Right atrium auricular region (tissue), 2 donors: ENCODE measurements at regions not wholly inside any gene's neighbourhood (a gene's known extent, or its start where the extent isn't known, plus 50 kb on each side); places are given as distances from the start of the nearest gene placed in this dataset.

Source experiments
- DNase-seq: peaks from one replicate; pipeline ENCODE4 v3.0.0-alpha.2; 2019; ENCODE audit warnings: low spot score
- H3K27ac ChIP-seq, 2 donors: fragments of 200-600 bp; sonication (generic); 1 replicate in 1 of 2; 2 replicates in 1 of 2; pipeline ENCODE4 v1.5.1; 2016 to 2019
- H3K27me3 ChIP-seq, 2 donors: fragments of 200-600 bp; sonication (generic); one replicate each; pipeline versions ENCODE4 v1.5.1 to v1.6.0; 2017 to 2019
- H3K36me3 ChIP-seq: fragments of 200-600 bp; sonication (generic); one replicate; pipeline ENCODE4 v1.5.1; 2016
- H3K4me1 ChIP-seq, 2 donors: fragments of 200-600 bp; sonication (generic); one replicate each; pipeline versions ENCODE4 v1.5.1 to v1.6.0; 2017 to 2019
- H3K4me3 ChIP-seq, 2 donors: fragments of 200-600 bp; sonication (generic); 1 replicate in 1 of 2; 2 replicates in 1 of 2; pipeline ENCODE4 v1.5.1; 2017 to 2019; ENCODE audit warnings: mild to moderate bottlenecking in 1 of 2, moderate library complexity in 1 of 2
- H3K9me3 ChIP-seq, 2 donors: fragments of 200-600 bp; sonication (generic); one replicate each; pipeline ENCODE4 v1.5.1; 2019
- CTCF ChIP-seq, 2 donors: fragments of 200-600 bp; sonication (generic); IDR thresholded peaks; one replicate each; pipeline ENCODE4 v1.5.1; 2019; ENCODE audit warnings: antibody characterized with exemption in 2 of 2

DNA sequence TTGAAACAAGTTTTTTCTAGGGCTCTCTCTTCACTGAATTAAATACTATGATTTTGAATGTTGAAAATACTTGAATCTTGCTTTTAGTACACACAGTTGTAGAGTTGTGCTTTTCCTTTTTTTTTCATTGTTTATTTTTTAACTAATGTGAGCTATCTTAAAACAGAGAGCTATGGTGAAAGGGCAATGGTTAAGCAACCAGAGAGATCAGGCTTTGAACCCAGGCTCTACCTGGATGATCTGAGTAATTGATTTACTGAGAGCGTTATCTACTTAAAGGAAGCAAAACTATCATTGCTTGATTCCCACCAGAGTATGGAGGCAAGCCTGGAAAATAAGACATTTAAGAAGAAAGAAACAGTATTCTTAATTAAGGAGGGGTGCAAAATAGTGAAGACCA is 138.6 kb downstream of the DUSP6 start:
- Histone ChIP-seq H3K27ac (no peak overlapping the region), H3K4me1 (no peaks in the 10 kb centered on the region), H3K27me3 (no peaks in the 10 kb centered on the region), H3K4me3 (no peak overlapping the region), H3K9me3 (no peaks in the 10 kb centered on the region), H3K36me3 (no peaks in the 10 kb centered on the region)
- no peak for DNase-seq
- TF ChIP-seq CTCF (IDR thresholded peaks at IDR 0.05), result no peak

GRCh38 chr12:89213139-89213538 is 139.2 kb downstream of the DUSP6 start:
- H3K27ac ChIP-seq, result peak overlapping the region in 1 of 2 donors; percentile 11
- H3K4me1 ChIP-seq, result no peaks in the 10 kb centered on the region
- no peak overlapping the region for H3K4me3 ChIP-seq
- no peak for DNase-seq
- no peaks in the 10 kb centered on the region for H3K27me3 ChIP-seq
- no peak for TF ChIP-seq CTCF (IDR thresholded peaks at IDR 0.05)
- no peaks in the 10 kb centered on the region for H3K9me3 ChIP-seq
- H3K36me3 ChIP-seq, result no peaks in the 10 kb centered on the region

- no peak overlapping the region for H3K27ac ChIP-seq
Observed at GRCh38 chr12:89212339-89212771, 139.9 kb downstream of the DUSP6 start.

GRCh38 chr12:89211456-89211855 is 140.8 kb downstream of the DUSP6 start:
- peak overlapping the region in 1 of 2 donors; percentile 32 for H3K27ac ChIP-seq
- H3K4me3 ChIP-seq, result no peak overlapping the region
- no peak for DNase-seq
- no peaks in the 10 kb centered on the region for H3K4me1 ChIP-seq
- no peaks in the 10 kb centered on the region for H3K9me3 ChIP-seq
- H3K36me3 ChIP-seq, result no peaks in the 10 kb centered on the region
- no peaks in the 10 kb centered on the region for H3K27me3 ChIP-seq
- no peak for TF ChIP-seq CTCF (IDR thresholded peaks at IDR 0.05)

More at GRCh38 chr12:89212339-89212771, 139.9 kb downstream of the DUSP6 start:
- no peak for DNase-seq
- Histone ChIP-seq H3K4me3 (no peak overlapping the region), H3K9me3 (no peaks in the 10 kb centered on the region), H3K4me1 (no peaks in the 10 kb centered on the region), H3K27me3 (no peaks in the 10 kb centered on the region), H3K36me3 (no peaks in the 10 kb centered on the region)
- TF ChIP-seq CTCF (IDR thresholded peaks at IDR 0.05), result no peak

DNA sequence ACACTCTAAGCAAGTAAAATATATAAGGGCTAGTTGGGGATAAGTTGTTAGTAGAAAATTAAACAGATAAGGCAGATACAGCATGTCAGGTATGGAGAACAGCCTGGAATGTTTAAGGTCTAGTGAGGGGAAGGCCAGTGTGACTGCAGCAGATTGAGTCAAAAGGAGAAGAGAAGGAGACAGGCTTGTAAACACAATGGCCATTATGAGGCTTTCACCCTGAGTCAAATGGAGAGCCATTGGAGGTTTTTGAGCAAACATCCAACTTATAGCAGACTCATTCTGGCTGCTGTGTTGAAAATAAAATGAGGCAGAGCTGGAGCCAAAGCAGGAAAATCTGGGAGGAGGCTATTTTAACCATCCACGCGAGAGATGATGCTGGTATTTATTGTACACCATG is 142.0 kb downstream of the DUSP6 start:
- Histone ChIP-seq H3K27ac (no peak overlapping the region), H3K4me3 (no peak overlapping the region), H3K27me3 (no peaks in the 10 kb centered on the region), H3K4me1 (no peaks in the 10 kb centered on the region), H3K9me3 (no peaks in the 10 kb centered on the region), H3K36me3 (no peaks in the 10 kb centered on the region)
- no peak for TF ChIP-seq CTCF (IDR thresholded peaks at IDR 0.05)
- DNase-seq, result no peak

- Histone ChIP-seq H3K27ac (no peak overlapping the region), H3K9me3 (no peaks in the 10 kb centered on the region), H3K4me1 (no peaks in the 10 kb centered on the region), H3K4me3 (no peak overlapping the region), H3K27me3 (no peaks in the 10 kb centered on the region), H3K36me3 (no peaks in the 10 kb centered on the region)
- DNase-seq, result no peak
- no peak for TF ChIP-seq CTCF (IDR thresholded peaks at IDR 0.05)
Observed at GRCh38 chr12:89208661-89209096, 143.6 kb downstream of the DUSP6 start.
